GM23338 (cell line): ENCODE measurements at regions not wholly inside any gene's neighbourhood (a gene's known extent, or its start where the extent isn't known, plus 50 kb on each side); places are given as distances from the start of the nearest gene placed in this dataset.

Experiments used
- ATAC-seq: fragments of 200-7000 bp; cut with Tn5 transposase; 3 replicates; pipeline ENCODE4 v1.9.1; 2020
- DNase-seq: peaks from one replicate; pipeline ENCODE4 v3.0.0-alpha.2; 2015; ENCODE audit warnings: low spot score
- H2AFZ ChIP-seq: fragments of 200-600 bp; sonication (generic); 2 replicates; pipeline ENCODE4 v1.8.0; 2016; ENCODE audit warnings: antibody characterized with exemption, mild to moderate bottlenecking, moderate library complexity
- H3F3A ChIP-seq: fragments of 200-600 bp; sonication (generic); replicated peaks from 2 replicates; pipeline ENCODE4 v1.8.0; 2017; ENCODE audit warnings: antibody characterized with exemption, mixed run types, low read depth
- H3K27ac ChIP-seq: fragments of 200-600 bp; sonication (generic); 2 replicates; pipeline ENCODE4 v1.6.1; 2016; ENCODE audit warnings: low read depth
- H3K27me3 ChIP-seq: fragments of 200-600 bp; sonication (generic); 2 replicates; pipeline ENCODE4 v1.8.0; 2016; ENCODE audit warnings: mild to moderate bottlenecking, mixed run types, moderate library complexity; ENCODE audit not compliant: insufficient read depth
- H3K36me3 ChIP-seq: fragments of 200-600 bp; sonication (generic); 2 replicates; pipeline ENCODE4 v1.8.0; 2016; ENCODE audit warnings: mild to moderate bottlenecking; ENCODE audit not compliant: insufficient read depth
- H3K4me1 ChIP-seq: fragments of 200-600 bp; sonication (generic); 2 replicates; pipeline ENCODE4 v1.8.0; 2016; ENCODE audit warnings: mild to moderate bottlenecking, moderate library complexity; ENCODE audit not compliant: insufficient read depth
- H3K4me2 ChIP-seq: fragments of 200-600 bp; sonication (generic); 2 replicates; pipeline ENCODE4 v1.7.1; 2017; ENCODE audit warnings: mixed run types
- H3K4me3 ChIP-seq: fragments of 200-600 bp; sonication (generic); 2 replicates; pipeline ENCODE4 v1.6.1; 2016; ENCODE audit warnings: mixed run types
- H3K79me2 ChIP-seq: fragments of 200-600 bp; sonication (generic); replicated peaks from 2 replicates; pipeline ENCODE4 v1.8.0; 2017; ENCODE audit warnings: mild to moderate bottlenecking; ENCODE audit not compliant: insufficient read depth
- H3K9me2 ChIP-seq: fragments of 200-600 bp; sonication (generic); 2 replicates; pipeline ENCODE4 v1.8.0; 2017; ENCODE audit not compliant: insufficient read depth
- H4K20me1 ChIP-seq: fragments of 200-600 bp; sonication (generic); replicated peaks from 2 replicates; pipeline ENCODE4 v1.8.0; 2017; ENCODE audit warnings: mild to moderate bottlenecking; ENCODE audit not compliant: insufficient read depth
- H3K27ac Mint-ChIP-seq: 2 replicates; pipeline ENCODE4 v1.8.0; 2020; ENCODE audit warnings: inconsistent platforms, mild to moderate bottlenecking, moderate library complexity, mixed read lengths
- H3K27me3 Mint-ChIP-seq: 3 replicates; pipeline ENCODE4 v1.8.0; 2022; ENCODE audit warnings: low read depth, mild to moderate bottlenecking, moderate library complexity, mixed read lengths, inconsistent platforms; ENCODE audit not compliant: insufficient read depth, poor library complexity
- H3K36me3 Mint-ChIP-seq: 3 replicates; pipeline ENCODE4 v1.8.0; 2021; ENCODE audit warnings: low read depth, mild to moderate bottlenecking, inconsistent platforms, moderate library complexity, mixed read lengths
- H3K4me1 Mint-ChIP-seq: 3 replicates; pipeline ENCODE4 v1.8.0; 2020; ENCODE audit warnings: mild to moderate bottlenecking, inconsistent platforms, mixed read lengths
- H3K4me3 Mint-ChIP-seq: 3 replicates; pipeline ENCODE4 v1.8.0; 2021; ENCODE audit warnings: moderate library complexity, mild to moderate bottlenecking, inconsistent platforms, mixed read lengths
- H3K9me3 Mint-ChIP-seq: 3 replicates; pipeline ENCODE4 v1.8.0; 2020; ENCODE audit warnings: moderate library complexity, mild to moderate bottlenecking, inconsistent platforms, mixed read lengths
- CREB1 ChIP-seq: fragments of 250-450 bp; sonication (Bioruptor Pico); IDR thresholded peaks from 2 replicates; pipeline ENCODE4 v1.5.0; 2020; ENCODE audit warnings: low read depth, mild to moderate bottlenecking, moderate library complexity
- CTCF ChIP-seq, 2 experiments: fragments of 200-600 bp in 1 of 2; sonication (generic) in 1 of 2; conservative IDR thresholded peaks; 2 replicates each; pipeline versions ENCODE4 v1.5.1 to v1.6.1; 2016 to 2017; ENCODE audit warnings: antibody characterized with exemption in 2 of 2, low read depth in 2 of 2, mild to moderate bottlenecking in 2 of 2, moderate library complexity in 1 of 2
- ETS1 ChIP-seq: IDR thresholded peaks from 2 replicates; pipeline ENCODE4 v1.6.1; 2016; ENCODE audit warnings: antibody characterized with exemption
- EZH2 ChIP-seq: fragments of 200-600 bp; sonication (generic); IDR thresholded peaks from one replicate; pipeline ENCODE4 v1.8.0; 2017; ENCODE audit warnings: antibody characterized with exemption, mild to moderate bottlenecking, low read depth; ENCODE audit not compliant: unreplicated experiment
- EZH2phosphoT487 ChIP-seq: fragments of 200-600 bp; sonication (generic); IDR thresholded peaks from one replicate; pipeline ENCODE4 v1.8.1; 2018; ENCODE audit warnings: antibody characterized with exemption; ENCODE audit not compliant: unreplicated experiment
- JUNB ChIP-seq: IDR thresholded peaks from one replicate; pipeline ENCODE4 v1.6.1; 2016; ENCODE audit warnings: antibody characterized with exemption; ENCODE audit not compliant: unreplicated experiment
- NANOG ChIP-seq: IDR thresholded peaks from 2 replicates; pipeline ENCODE4 v1.6.1; 2016; ENCODE audit warnings: antibody characterized with exemption, borderline replicate concordance
- POLR2AphosphoS5 ChIP-seq: IDR thresholded peaks from 2 replicates; pipeline ENCODE4 v1.6.1; 2016; ENCODE audit warnings: antibody characterized with exemption, low read depth
- STAT1 ChIP-seq: IDR thresholded peaks from one replicate; pipeline ENCODE4 v1.6.1; 2016; ENCODE audit warnings: antibody characterized with exemption; ENCODE audit not compliant: unreplicated experiment
- ZNF114 ChIP-seq: fragments of 250-450 bp; sonication (Bioruptor Pico); IDR thresholded peaks from 2 replicates; pipeline ENCODE4 v1.5.0; 2020; ENCODE audit warnings: mild to moderate bottlenecking, moderate library complexity
- ZNF331 ChIP-seq: fragments of 250-450 bp; sonication (Bioruptor Pico); IDR thresholded peaks from 2 replicates; pipeline ENCODE4 v1.5.0; 2020; ENCODE audit warnings: low read depth, mild to moderate bottlenecking, moderate library complexity
- TF ChIP-seq, protein P1 (sequence below): IDR thresholded peaks from one replicate; pipeline ENCODE4 v1.6.1; 2018; ENCODE audit warnings: antibody characterized with exemption; ENCODE audit not compliant: unreplicated experiment
- TF ChIP-seq, protein P2 (sequence below): fragments of 250-450 bp; sonication (Bioruptor Pico); IDR thresholded peaks from 2 replicates; pipeline ENCODE4 v1.5.0; 2020; ENCODE audit warnings: mild to moderate bottlenecking, moderate library complexity

- ATAC-seq (no peak), DNase-seq (no peak)
- TF ChIP-seq, protein P1, sequence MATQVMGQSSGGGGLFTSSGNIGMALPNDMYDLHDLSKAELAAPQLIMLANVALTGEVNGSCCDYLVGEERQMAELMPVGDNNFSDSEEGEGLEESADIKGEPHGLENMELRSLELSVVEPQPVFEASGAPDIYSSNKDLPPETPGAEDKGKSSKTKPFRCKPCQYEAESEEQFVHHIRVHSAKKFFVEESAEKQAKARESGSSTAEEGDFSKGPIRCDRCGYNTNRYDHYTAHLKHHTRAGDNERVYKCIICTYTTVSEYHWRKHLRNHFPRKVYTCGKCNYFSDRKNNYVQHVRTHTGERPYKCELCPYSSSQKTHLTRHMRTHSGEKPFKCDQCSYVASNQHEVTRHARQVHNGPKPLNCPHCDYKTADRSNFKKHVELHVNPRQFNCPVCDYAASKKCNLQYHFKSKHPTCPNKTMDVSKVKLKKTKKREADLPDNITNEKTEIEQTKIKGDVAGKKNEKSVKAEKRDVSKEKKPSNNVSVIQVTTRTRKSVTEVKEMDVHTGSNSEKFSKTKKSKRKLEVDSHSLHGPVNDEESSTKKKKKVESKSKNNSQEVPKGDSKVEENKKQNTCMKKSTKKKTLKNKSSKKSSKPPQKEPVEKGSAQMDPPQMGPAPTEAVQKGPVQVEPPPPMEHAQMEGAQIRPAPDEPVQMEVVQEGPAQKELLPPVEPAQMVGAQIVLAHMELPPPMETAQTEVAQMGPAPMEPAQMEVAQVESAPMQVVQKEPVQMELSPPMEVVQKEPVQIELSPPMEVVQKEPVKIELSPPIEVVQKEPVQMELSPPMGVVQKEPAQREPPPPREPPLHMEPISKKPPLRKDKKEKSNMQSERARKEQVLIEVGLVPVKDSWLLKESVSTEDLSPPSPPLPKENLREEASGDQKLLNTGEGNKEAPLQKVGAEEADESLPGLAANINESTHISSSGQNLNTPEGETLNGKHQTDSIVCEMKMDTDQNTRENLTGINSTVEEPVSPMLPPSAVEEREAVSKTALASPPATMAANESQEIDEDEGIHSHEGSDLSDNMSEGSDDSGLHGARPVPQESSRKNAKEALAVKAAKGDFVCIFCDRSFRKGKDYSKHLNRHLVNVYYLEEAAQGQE = no peak
- TF ChIP-seq ETS1 (no peak), JUNB (no peak), EZH2phosphoT487 (no peak), STAT1 (no peak), EZH2 (no peak), POLR2AphosphoS5 (no peak), NANOG (no peak), CTCF (conservative IDR thresholded peaks at IDR 0.05; ENCODE audit: low read depth in 2 of 2) (no peak), ZNF331 (CRISPR knock-in tag) (no peak), ZNF114 (CRISPR knock-in tag) (no peak), CREB1 (no peak)
- TF ChIP-seq, protein P2, sequence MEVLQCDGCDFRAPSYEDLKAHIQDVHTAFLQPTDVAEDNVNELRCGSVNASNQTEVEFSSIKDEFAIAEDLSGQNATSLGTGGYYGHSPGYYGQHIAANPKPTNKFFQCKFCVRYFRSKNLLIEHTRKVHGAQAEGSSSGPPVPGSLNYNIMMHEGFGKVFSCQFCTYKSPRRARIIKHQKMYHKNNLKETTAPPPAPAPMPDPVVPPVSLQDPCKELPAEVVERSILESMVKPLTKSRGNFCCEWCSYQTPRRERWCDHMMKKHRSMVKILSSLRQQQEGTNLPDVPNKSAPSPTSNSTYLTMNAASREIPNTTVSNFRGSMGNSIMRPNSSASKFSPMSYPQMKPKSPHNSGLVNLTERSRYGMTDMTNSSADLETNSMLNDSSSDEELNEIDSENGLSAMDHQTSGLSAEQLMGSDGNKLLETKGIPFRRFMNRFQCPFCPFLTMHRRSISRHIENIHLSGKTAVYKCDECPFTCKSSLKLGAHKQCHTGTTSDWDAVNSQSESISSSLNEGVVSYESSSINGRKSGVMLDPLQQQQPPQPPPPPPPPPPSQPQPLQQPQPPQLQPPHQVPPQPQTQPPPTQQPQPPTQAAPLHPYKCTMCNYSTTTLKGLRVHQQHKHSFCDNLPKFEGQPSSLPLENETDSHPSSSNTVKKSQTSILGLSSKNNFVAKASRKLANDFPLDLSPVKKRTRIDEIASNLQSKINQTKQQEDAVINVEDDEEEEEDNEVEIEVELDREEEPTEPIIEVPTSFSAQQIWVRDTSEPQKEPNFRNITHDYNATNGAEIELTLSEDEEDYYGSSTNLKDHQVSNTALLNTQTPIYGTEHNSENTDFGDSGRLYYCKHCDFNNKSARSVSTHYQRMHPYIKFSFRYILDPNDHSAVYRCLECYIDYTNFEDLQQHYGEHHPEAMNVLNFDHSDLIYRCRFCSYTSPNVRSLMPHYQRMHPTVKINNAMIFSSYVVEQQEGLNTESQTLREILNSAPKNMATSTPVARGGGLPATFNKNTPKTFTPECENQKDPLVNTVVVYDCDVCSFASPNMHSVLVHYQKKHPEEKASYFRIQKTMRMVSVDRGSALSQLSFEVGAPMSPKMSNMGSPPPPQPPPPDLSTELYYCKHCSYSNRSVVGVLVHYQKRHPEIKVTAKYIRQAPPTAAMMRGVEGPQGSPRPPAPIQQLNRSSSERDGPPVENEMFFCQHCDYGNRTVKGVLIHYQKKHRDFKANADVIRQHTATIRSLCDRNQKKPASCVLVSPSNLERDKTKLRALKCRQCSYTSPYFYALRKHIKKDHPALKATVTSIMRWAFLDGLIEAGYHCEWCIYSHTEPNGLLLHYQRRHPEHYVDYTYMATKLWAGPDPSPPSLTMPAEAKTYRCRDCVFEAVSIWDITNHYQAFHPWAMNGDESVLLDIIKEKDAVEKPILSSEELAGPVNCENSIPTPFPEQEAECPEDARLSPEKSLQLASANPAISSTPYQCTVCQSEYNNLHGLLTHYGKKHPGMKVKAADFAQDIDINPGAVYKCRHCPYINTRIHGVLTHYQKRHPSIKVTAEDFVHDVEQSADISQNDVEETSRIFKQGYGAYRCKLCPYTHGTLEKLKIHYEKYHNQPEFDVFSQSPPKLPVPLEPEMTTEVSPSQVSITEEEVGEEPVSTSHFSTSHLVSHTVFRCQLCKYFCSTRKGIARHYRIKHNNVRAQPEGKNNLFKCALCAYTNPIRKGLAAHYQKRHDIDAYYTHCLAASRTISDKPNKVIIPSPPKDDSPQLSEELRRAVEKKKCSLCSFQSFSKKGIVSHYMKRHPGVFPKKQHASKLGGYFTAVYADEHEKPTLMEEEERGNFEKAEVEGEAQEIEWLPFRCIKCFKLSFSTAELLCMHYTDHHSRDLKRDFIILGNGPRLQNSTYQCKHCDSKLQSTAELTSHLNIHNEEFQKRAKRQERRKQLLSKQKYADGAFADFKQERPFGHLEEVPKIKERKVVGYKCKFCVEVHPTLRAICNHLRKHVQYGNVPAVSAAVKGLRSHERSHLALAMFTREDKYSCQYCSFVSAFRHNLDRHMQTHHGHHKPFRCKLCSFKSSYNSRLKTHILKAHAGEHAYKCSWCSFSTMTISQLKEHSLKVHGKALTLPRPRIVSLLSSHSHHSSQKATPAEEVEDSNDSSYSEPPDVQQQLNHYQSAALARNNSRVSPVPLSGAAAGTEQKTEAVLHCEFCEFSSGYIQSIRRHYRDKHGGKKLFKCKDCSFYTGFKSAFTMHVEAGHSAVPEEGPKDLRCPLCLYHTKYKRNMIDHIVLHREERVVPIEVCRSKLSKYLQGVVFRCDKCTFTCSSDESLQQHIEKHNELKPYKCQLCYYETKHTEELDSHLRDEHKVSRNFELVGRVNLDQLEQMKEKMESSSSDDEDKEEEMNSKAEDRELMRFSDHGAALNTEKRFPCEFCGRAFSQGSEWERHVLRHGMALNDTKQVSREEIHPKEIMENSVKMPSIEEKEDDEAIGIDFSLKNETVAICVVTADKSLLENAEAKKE (CRISPR knock-in tag) = no peak
- H3K4me1 Mint-ChIP-seq = peaks cover 4% of the 10 kb centered on the region; the same call in 2 of the 3 replicates
- Histone ChIP-seq H3K27ac (no peak overlapping the region), H3K36me3 (no peaks in the 10 kb centered on the region), H3K4me3 (no peak overlapping the region), H3F3A (no peaks in the 10 kb centered on the region), H4K20me1 (no peaks in the 10 kb centered on the region), H3K4me2 (no peak overlapping the region), H2AFZ (no peak overlapping the region), H3K79me2 (no peaks in the 10 kb centered on the region), H3K4me1 (peaks cover 10% of the 10 kb centered on the region), H3K9me2 (no peaks in the 10 kb centered on the region), H3K27me3 (no peaks in the 10 kb centered on the region)
- H3K27ac Mint-ChIP-seq = no peak overlapping the region
- no peaks in the 10 kb centered on the region for H3K9me3 Mint-ChIP-seq
- no peaks in the 10 kb centered on the region for H3K27me3 Mint-ChIP-seq
- H3K36me3 Mint-ChIP-seq = no peaks in the 10 kb centered on the region
- H3K4me3 Mint-ChIP-seq = no peak overlapping the region
Observed at GRCh38 chr2:192536922-192537624, 342.3 kb upstream of the TMEFF2 start.
